C4-2B (cell line): ENCODE measurements at regions not wholly inside any gene's neighbourhood (a gene's known extent, or its start where the extent isn't known, plus 50 kb on each side); places are given as distances from the start of the nearest gene placed in this dataset.

ENCODE experiments used
- ZFX ChIP-seq: fragments of 450-650 bp; IDR thresholded peaks from 2 replicates; pipeline ENCODE4 v1.6.1; 2017
- TF ChIP-seq, protein P1 (sequence below): fragments of 450-650 bp; conservative IDR thresholded peaks from 2 replicates; pipeline ENCODE4 v1.5.1; 2017; ENCODE audit warnings: mild to moderate bottlenecking

GRCh38 chr10:117612113-117612512, 69.6 kb downstream of the EMX2 start:
- TF ChIP-seq, protein P1, sequence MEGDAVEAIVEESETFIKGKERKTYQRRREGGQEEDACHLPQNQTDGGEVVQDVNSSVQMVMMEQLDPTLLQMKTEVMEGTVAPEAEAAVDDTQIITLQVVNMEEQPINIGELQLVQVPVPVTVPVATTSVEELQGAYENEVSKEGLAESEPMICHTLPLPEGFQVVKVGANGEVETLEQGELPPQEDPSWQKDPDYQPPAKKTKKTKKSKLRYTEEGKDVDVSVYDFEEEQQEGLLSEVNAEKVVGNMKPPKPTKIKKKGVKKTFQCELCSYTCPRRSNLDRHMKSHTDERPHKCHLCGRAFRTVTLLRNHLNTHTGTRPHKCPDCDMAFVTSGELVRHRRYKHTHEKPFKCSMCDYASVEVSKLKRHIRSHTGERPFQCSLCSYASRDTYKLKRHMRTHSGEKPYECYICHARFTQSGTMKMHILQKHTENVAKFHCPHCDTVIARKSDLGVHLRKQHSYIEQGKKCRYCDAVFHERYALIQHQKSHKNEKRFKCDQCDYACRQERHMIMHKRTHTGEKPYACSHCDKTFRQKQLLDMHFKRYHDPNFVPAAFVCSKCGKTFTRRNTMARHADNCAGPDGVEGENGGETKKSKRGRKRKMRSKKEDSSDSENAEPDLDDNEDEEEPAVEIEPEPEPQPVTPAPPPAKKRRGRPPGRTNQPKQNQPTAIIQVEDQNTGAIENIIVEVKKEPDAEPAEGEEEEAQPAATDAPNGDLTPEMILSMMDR, result no peak
- TF ChIP-seq ZFX, result no peak
